ENCODE measurements at regions not wholly inside any gene's neighbourhood (a gene's known extent, or its start where the extent isn't known, plus 50 kb on each side); places are given as distances from the start of the nearest gene placed in this dataset.

- Histone ChIP-seq H3K36me3 (ENCODE audit: low read depth) (no peaks in the 10 kb centered on the region), H3K4me1 (ENCODE audit: insufficient read depth) (0 out of 2 replicates have a peak, but pooled peaks cover 14% of the 10 kb centered on the region), H3K4me2 (ENCODE audit: unreplicated experiment) (no peak overlapping the region), H3K9me2 (ENCODE audit: insufficient read depth) (no peaks in the 10 kb centered on the region), H3K9ac (no peak overlapping the region), H3K27ac (no peak overlapping the region), H3K9me3 (ENCODE audit: low read depth) (no peaks in the 10 kb centered on the region), H3F3A (ENCODE audit: insufficient read depth) (0 out of 2 replicates have a peak, but pooled peaks cover 4% of the 10 kb centered on the region), H3K27me3 (replicated peaks; ENCODE audit: insufficient read depth) (no peaks in the 10 kb centered on the region), H2AFZ (no peak overlapping the region), H4K20me1 (ENCODE audit: insufficient read depth) (no peaks in the 10 kb centered on the region), H3K4me3 (no peak overlapping the region), H3K79me2 (ENCODE audit: insufficient read depth) (no peaks in the 10 kb centered on the region)
- TF ChIP-seq EZH2 (IDR thresholded peaks at IDR 0.05; ENCODE audit: insufficient read depth, poor library complexity, severe bottlenecking), result no peak
- TF ChIP-seq EZH2phosphoT487 (IDR thresholded peaks at IDR 0.05; ENCODE audit: insufficient read depth, low read depth), result no peak
- 8 to 22% methylated on average over 1 to 2 of the region's 2 CpGs for WGBS, 2 experiments (ENCODE audit: low coverage in 1 of 2, low lambda C conversion rate in 2 of 2, missing lambda C conversion rate in 2 of 2)
- DNase-seq, result peak; percentile 66
- in situ Hi-C loops (cut with MboI), result no loop called here
Measured at GRCh38 chr20:40562031-40562430, 127.0 kb downstream of the MAFB start.

- 78 to 94% methylated on average over 3 of the region's 3 CpGs for WGBS, 2 experiments (ENCODE audit: low coverage in 1 of 2, low lambda C conversion rate in 2 of 2, missing lambda C conversion rate in 2 of 2)
- no peak overlapping the region for H2AFZ ChIP-seq
- H3K4me1 ChIP-seq (ENCODE audit: insufficient read depth), result 0 out of 2 replicates have a peak, but pooled peaks cover 14% of the 10 kb centered on the region
- no peaks in the 10 kb centered on the region for H3K9me3 ChIP-seq (ENCODE audit: low read depth)
- no peak overlapping the region for H3K27ac ChIP-seq
- no peaks in the 10 kb centered on the region for H3K9me2 ChIP-seq (ENCODE audit: insufficient read depth)
- H3K79me2 ChIP-seq (ENCODE audit: insufficient read depth), result no peaks in the 10 kb centered on the region
- no peak overlapping the region for H3K4me3 ChIP-seq
- H4K20me1 ChIP-seq (ENCODE audit: insufficient read depth), result no peaks in the 10 kb centered on the region
- DNase-seq, result no peak
- in situ Hi-C loops (cut with MboI), result no loop called here
- no peaks in the 10 kb centered on the region for H3K36me3 ChIP-seq (ENCODE audit: low read depth)
- TF ChIP-seq EZH2 (IDR thresholded peaks at IDR 0.05; ENCODE audit: insufficient read depth, poor library complexity, severe bottlenecking) (no peak), EZH2phosphoT487 (IDR thresholded peaks at IDR 0.05; ENCODE audit: insufficient read depth, low read depth) (no peak)
- no peaks in the 10 kb centered on the region for H3K27me3 ChIP-seq (replicated peaks; ENCODE audit: insufficient read depth)
- no peak overlapping the region for H3K9ac ChIP-seq
- H3K4me2 ChIP-seq (ENCODE audit: unreplicated experiment), result no peak overlapping the region
- H3F3A ChIP-seq (ENCODE audit: insufficient read depth), result 0 out of 2 replicates have a peak, but pooled peaks cover 4% of the 10 kb centered on the region
Measured at GRCh38 chr20:40561187-40561586, 127.8 kb downstream of the MAFB start.

GRCh38 chr20:40558212-40558611, 130.8 kb downstream of the MAFB start:
- 0 out of 2 replicates have a peak, but pooled peaks cover 4% of the 10 kb centered on the region for H3F3A ChIP-seq (ENCODE audit: insufficient read depth)
- in situ Hi-C loops (cut with MboI), result no loop called here
- DNase-seq, result no peak
- H3K27me3 ChIP-seq (replicated peaks; ENCODE audit: insufficient read depth), result peaks cover 19% of the 10 kb centered on the region
- H3K9me2 ChIP-seq (ENCODE audit: insufficient read depth), result no peaks in the 10 kb centered on the region
- no peak for TF ChIP-seq EZH2phosphoT487 (IDR thresholded peaks at IDR 0.05; ENCODE audit: insufficient read depth, low read depth)
- TF ChIP-seq EZH2 (IDR thresholded peaks at IDR 0.05; ENCODE audit: insufficient read depth, poor library complexity, severe bottlenecking), result no peak
- H3K4me3 ChIP-seq, result no peak overlapping the region
- H2AFZ ChIP-seq, result no peak overlapping the region
- H3K9me3 ChIP-seq (ENCODE audit: low read depth), result no peaks in the 10 kb centered on the region
- H3K9ac ChIP-seq, result no peak overlapping the region
- no peak overlapping the region for H3K4me2 ChIP-seq (ENCODE audit: unreplicated experiment)
- H3K36me3 ChIP-seq (ENCODE audit: low read depth), result no peaks in the 10 kb centered on the region
- no peaks in the 10 kb centered on the region for H4K20me1 ChIP-seq (ENCODE audit: insufficient read depth)
- no peaks in the 10 kb centered on the region for H3K79me2 ChIP-seq (ENCODE audit: insufficient read depth)
- 0 out of 2 replicates have a peak, but pooled peaks cover 6% of the 10 kb centered on the region for H3K4me1 ChIP-seq (ENCODE audit: insufficient read depth)
- no peak overlapping the region for H3K27ac ChIP-seq

GRCh38 chr20:40551125-40551530, 137.9 kb downstream of the MAFB start:
- no peaks in the 10 kb centered on the region for H3F3A ChIP-seq (ENCODE audit: insufficient read depth)
- H3K79me2 ChIP-seq (ENCODE audit: insufficient read depth), result no peaks in the 10 kb centered on the region
- H3K9me3 ChIP-seq (ENCODE audit: low read depth), result no peaks in the 10 kb centered on the region
- no peak overlapping the region for H3K4me3 ChIP-seq
- H3K27me3 ChIP-seq (replicated peaks; ENCODE audit: insufficient read depth), result peaks cover 19% of the 10 kb centered on the region
- H3K4me2 ChIP-seq (ENCODE audit: unreplicated experiment), result no peak overlapping the region
- in situ Hi-C loops (cut with MboI), result no loop called here
- DNase-seq, result no peak
- H4K20me1 ChIP-seq (ENCODE audit: insufficient read depth), result no peaks in the 10 kb centered on the region
- WGBS, 2 experiments (ENCODE audit: low coverage in 1 of 2, low lambda C conversion rate in 2 of 2, missing lambda C conversion rate in 2 of 2), result 29 to 71% methylated on average over 1 of the region's 1 CpG
- H2AFZ ChIP-seq, result no peak overlapping the region
- H3K9ac ChIP-seq, result no peak overlapping the region
- H3K27ac ChIP-seq, result no peak overlapping the region
- no peaks in the 10 kb centered on the region for H3K36me3 ChIP-seq (ENCODE audit: low read depth)
- no peaks in the 10 kb centered on the region for H3K9me2 ChIP-seq (ENCODE audit: insufficient read depth)
- TF ChIP-seq EZH2phosphoT487 (IDR thresholded peaks at IDR 0.05; ENCODE audit: insufficient read depth, low read depth) (no peak), EZH2 (IDR thresholded peaks at IDR 0.05; ENCODE audit: insufficient read depth, poor library complexity, severe bottlenecking) (no peak)
- H3K4me1 ChIP-seq (ENCODE audit: insufficient read depth), result no peaks in the 10 kb centered on the region
